ENCODE measurements at regions not wholly inside any gene's neighbourhood (a gene's known extent, or its start where the extent isn't known, plus 50 kb on each side); places are given as distances from the start of the nearest gene placed in this dataset.

DNA sequence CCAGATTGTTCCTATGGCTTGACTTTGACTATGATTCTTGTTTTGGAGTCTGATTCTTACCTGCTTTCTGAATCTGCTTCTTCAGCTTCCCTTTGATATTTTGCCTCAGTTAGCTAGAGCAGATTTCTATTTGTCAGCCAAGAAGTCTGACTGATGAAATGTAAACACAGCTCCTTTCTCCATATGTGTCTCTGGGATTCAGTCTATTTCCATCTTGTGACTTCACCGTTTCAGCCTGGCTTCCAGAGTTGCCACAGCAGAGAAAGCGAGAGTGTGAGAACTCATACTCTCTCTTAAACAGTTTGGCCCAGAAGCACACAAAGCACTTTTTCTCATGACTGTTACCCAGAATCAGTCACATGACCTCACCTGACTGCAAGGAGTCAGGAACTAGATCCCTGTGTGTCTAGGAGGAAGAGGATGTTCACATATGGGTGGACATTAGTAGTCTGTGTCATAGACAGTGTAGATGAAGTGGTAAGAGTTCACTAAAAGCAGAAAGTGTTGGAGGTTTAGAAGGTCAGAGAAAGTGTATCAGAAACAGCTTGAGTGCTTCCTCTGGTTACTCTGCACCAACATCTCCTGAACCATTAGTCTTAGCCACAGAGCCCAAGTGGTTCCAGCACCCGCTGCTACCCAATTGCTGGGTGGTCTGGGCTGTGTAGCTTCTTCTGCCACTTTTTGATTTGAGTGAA lies 103.4 kb upstream of the CDK6 start:
- intact Hi-C loops (cut with micrococcal nuclease), result no loop called here
- TF ChIP-seq CTCF (IDR thresholded peaks at IDR 0.05), result no peak
- Histone ChIP-seq H3K27me3 (ENCODE audit: control insufficient read depth in 2 of 2, insufficient read depth in 2 of 2, low read length in 2 of 2) (no peaks in the 10 kb centered on the region), H3K4me1 (ENCODE audit: control insufficient read depth in 1 of 2, insufficient read depth in 2 of 2, low read length in 2 of 2) (no peaks in the 10 kb centered on the region), H3K27ac (ENCODE audit: low read depth in 1 of 2, low read length in 2 of 2) (no peak overlapping the region), H3K79me2 (ENCODE audit: insufficient read depth, low read length) (no peaks in the 10 kb centered on the region), H3K4me3 (replicated peaks in 1 of 3; ENCODE audit: low read depth in 2 of 3, low read length in 3 of 3) (no peak overlapping the region), H4K20me1 (ENCODE audit: insufficient read depth, low read length) (no peaks in the 10 kb centered on the region), H3K9ac (ENCODE audit: insufficient read depth, low read length, poor library complexity, severe bottlenecking) (no peak overlapping the region), H2AFZ (ENCODE audit: insufficient read depth, low read depth, low read length, poor library complexity, severe bottlenecking) (no peak overlapping the region), H3K4me2 (replicated peaks; ENCODE audit: extremely low read depth, low read length, poor library complexity, severe bottlenecking) (no peak overlapping the region), H3K9me3 (replicated peaks in 1 of 2; ENCODE audit: control insufficient read depth in 1 of 2, insufficient read depth in 1 of 2, low read length in 2 of 2) (peaks cover 13 to 19% of the 10 kb centered on the region in 2 donors), H3K36me3 (replicated peaks in 1 of 2; ENCODE audit: control insufficient read depth in 1 of 2, insufficient read depth in 2 of 2, low read length in 2 of 2) (no peaks in the 10 kb centered on the region)
- Mint-ChIP-seq H3K36me3 (no peaks in the 10 kb centered on the region), H3K4me3 (no peak overlapping the region), H3K27ac (no peak overlapping the region), H3K9me3 (peaks cover 14 to 22% (median 16%) of the 10 kb centered on the region in 7 donors), H3K27me3 (ENCODE audit: low read depth in 3 of 3) (peaks cover 0 to 2% (median 0%) of the 10 kb centered on the region in 3 donors), H3K4me1 (no peaks in the 10 kb centered on the region)
- 100% methylated on average over 1 of the region's 3 CpGs for WGBS (ENCODE audit: insufficient coverage)
- DNase-seq, result no peak

DNA sequence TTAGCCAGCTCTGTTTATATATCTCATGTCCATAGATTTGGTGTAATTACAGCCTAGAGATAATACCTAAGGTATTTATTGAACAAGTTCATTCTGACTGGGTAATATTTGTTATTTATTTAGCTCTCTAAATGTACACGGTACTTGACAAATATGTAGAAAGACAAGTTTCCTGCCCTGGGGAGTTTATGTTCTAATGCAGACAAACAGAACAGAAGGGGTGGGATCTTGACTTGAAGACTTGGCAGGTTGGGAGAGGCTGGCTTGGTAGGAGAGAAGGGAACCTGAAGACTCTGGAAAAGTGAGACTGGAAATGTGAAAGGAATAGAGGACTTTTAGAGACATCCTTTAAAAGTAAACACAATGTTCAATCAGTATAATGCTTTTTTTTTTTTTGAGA lies 97.7 kb upstream of the CDK6 start:
- Mint-ChIP-seq H3K4me3 (no peak overlapping the region), H3K36me3 (no peaks in the 10 kb centered on the region), H3K9me3 (peaks cover 7 to 20% (median 10%) of the 10 kb centered on the region in 7 donors), H3K4me1 (no peaks in the 10 kb centered on the region), H3K27ac (no peak overlapping the region), H3K27me3 (ENCODE audit: low read depth in 3 of 3) (peaks cover 0 to 2% (median 0%) of the 10 kb centered on the region in 3 donors)
- Histone ChIP-seq H2AFZ (ENCODE audit: insufficient read depth, low read depth, low read length, poor library complexity, severe bottlenecking) (no peak overlapping the region), H3K4me1 (ENCODE audit: control insufficient read depth in 1 of 2, insufficient read depth in 2 of 2, low read length in 2 of 2) (no peaks in the 10 kb centered on the region), H4K20me1 (ENCODE audit: insufficient read depth, low read length) (no peaks in the 10 kb centered on the region), H3K79me2 (ENCODE audit: insufficient read depth, low read length) (no peaks in the 10 kb centered on the region), H3K27me3 (ENCODE audit: control insufficient read depth in 2 of 2, insufficient read depth in 2 of 2, low read length in 2 of 2) (no peaks in the 10 kb centered on the region), H3K9ac (ENCODE audit: insufficient read depth, low read length, poor library complexity, severe bottlenecking) (no peak overlapping the region), H3K4me3 (replicated peaks in 1 of 3; ENCODE audit: low read depth in 2 of 3, low read length in 3 of 3) (no peak overlapping the region), H3K4me2 (replicated peaks; ENCODE audit: extremely low read depth, low read length, poor library complexity, severe bottlenecking) (no peak overlapping the region), H3K27ac (ENCODE audit: low read depth in 1 of 2, low read length in 2 of 2) (no peak overlapping the region), H3K36me3 (replicated peaks in 1 of 2; ENCODE audit: control insufficient read depth in 1 of 2, insufficient read depth in 2 of 2, low read length in 2 of 2) (no peaks in the 10 kb centered on the region), H3K9me3 (replicated peaks in 1 of 2; ENCODE audit: control insufficient read depth in 1 of 2, insufficient read depth in 1 of 2, low read length in 2 of 2) (peaks cover 10% of the 10 kb centered on the region in 2 donors)
- no peak for DNase-seq
- intact Hi-C loops (cut with micrococcal nuclease), result no loop called here
- no peak for TF ChIP-seq CTCF (IDR thresholded peaks at IDR 0.05)
- WGBS (ENCODE audit: insufficient coverage), result 100% methylated on average over 1 of the region's 1 CpG

All from CD14-positive monocyte (primary cell).